Stimulated activated CD4-positive, alpha-beta T cell treated with anti-CD3 and anti-CD28 coated beads, Interleukin-4, amount 100 ng/mL, for 4 hours (primary cell): ENCODE measurements at regions not wholly inside any gene's neighbourhood (a gene's known extent, or its start where the extent isn't known, plus 50 kb on each side); places are given as distances from the start of the nearest gene placed in this dataset.
"Not testable (repeated sequence)": the region's sequence is repeated elsewhere in the genome, so short reads cannot be mapped to it uniquely, and the experiment has no call there.

Source experiments
- DNase-seq, 2 experiments: peaks; one replicate each; pipeline ENCODE4 v3.0.0-alpha.2; 2020

DNA sequence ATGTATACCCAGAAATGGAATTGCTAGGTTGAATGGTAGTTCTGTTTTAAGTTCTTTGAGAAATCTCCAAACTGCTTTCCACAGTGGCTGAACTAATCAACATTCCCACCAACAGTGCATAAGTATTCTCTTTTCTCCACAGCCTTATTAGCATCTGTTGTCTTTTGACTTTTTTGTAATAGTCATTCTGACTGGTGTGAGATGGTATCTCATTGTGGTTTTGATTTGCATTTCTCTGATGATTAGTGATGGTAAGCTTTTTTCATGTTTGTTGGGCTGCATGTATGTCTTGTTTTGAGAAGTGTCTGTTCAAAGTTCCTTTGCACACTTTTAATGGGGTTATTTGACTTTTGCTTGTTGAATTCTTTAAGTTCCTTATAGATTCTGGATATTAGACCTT, 52.4 kb upstream of the EHHADH start:
- DNase-seq: not testable (repeated sequence)

DNA sequence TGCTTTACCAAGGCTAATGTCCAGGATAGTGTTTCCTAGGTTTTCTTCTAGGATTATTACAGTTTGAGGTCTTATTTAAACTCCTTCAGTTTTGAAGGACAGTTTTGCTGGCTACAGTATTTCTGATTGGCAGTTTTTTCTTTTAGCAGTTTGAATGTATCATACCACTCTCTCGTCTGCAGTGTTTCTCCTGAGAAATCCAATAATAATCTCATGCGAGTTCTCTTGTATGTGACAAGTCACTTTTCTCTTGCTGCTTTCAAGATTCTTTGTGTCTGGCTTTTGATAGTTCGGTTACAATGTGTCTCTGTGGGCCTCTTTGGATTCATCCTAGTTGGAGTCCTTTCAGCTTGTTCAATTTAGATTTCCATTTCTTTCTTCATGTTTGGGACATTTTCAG, 53.0 kb upstream of the EHHADH start:
- DNase-seq: no peak

DNA sequence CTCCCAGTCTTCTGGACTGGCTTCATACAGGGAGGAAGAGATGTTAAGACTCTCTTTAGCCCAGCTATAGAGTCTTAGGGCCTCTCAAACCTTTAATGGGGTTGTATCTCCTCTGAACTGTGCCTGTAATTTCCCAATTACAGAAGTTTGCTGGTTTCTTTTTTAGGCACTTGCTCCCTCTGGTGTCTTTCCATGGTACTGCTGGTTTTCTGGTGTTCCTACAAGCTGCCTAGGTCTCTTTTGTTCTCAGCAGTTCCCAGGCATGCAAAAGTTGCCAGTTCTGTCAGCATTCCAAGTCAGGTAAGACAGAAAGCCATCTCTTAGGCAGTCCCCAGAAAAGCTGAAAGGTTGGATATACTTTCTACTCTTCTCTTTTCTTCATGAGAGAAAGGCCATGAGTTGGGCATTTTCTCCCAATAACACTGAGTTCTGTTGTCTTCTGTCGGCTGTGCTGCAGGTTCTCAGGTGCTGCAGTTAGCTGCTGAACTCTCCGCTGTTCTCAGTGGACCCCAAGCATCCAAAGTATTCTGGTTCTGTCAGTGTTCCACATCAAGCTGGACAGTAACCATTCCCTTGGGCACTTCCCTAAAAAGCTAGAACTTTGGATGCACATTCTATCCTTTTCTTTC, 54.4 kb upstream of the EHHADH start:
- peak in 1 of 2 experiments; percentile 27 for DNase-seq

DNA sequence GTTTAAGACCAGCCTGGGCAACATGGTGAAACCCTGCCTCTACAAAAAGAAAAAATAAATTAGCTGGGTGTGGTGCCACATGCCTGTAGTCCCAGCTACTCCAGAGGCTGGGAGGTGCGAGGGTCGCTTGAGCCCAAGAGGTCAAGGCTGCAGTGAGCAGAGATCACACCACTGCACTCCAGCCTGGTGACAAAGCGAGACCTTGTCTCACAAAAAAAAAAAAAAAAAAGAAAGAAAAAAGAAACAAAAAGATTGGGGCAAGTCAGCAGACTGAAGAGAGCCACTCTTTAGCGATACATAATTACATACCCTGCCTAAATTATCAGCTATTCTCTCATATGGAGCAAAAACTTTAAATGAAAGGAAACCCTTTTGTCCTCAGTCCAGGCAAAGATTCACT, 53.6 kb upstream of the MAP3K13 start:
- DNase-seq: no peak

DNA sequence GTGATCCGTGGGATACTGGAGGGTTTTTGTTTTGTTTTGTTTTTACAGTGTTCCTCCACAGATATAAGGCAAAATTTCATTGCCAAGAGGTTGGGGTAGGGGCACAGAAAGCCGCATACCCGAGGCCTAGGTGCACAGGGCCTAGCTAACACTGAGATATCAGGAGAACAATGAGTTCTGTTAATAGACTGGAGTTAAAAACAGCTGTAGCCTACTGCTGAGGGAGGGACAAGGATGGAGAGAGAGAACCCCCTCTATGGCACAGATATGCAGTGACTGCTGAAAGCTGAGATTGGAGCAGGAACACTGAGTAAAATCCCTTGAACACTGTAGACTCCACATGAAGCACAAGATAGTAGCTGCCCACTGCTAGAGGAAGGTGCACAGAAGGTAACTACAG, 53.1 kb upstream of the MAP3K13 start:
- no peak for DNase-seq

DNA sequence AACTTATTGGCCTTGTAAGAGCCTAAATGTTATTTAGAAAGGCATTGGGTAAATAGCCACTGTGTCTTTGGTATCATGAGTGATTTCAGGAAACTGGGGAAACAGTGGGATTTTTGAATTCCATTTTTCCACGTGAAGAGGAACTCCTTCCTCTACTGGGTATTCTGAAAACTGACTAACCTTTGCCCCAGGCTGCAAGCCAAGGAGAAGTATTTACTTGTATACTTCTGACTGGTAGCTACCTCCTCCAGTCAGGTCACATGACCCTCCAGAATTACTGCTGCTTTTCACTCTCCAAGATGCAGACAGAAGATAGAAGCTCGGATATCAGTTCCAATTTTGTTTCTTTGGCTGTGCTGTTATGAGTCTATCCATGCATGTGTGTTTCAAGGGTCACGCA, 50.9 kb upstream of the MAP3K13 start:
- DNase-seq: no peak
